GM12878 (cell line): ENCODE measurements at regions not wholly inside any gene's neighbourhood (a gene's known extent, or its start where the extent isn't known, plus 50 kb on each side); places are given as distances from the start of the nearest gene placed in this dataset.

Experiments used
- ATAC-seq: fragments of 200-7000 bp; cut with Tn5 transposase; 3 replicates; pipeline ENCODE4 v1.9.1; 2020; ENCODE audit warnings: mild to moderate bottlenecking, moderate library complexity
- BruUV-seq: library from RNA; stranded (reverse); fragments of 400-500 nt; replicated peaks from 2 replicates; lab custom pipeline; 2021; lab: Mats Ljungman, UMichigan
- CTCF ChIA-PET: fragments of 300-600 bp; sonication (Branson Sonifier 250); formaldehyde crosslinking; extraction: SDS; loops from one replicate; lab custom pipeline; 2021; ENCODE audit warnings: inconsistent platforms; lab: Yijun Ruan, JAX
- POLR2A ChIA-PET: fragments of 350-600 bp; formaldehyde crosslinking; extraction: SDS; loops from one replicate; lab custom pipeline; 2021; ENCODE audit warnings: inconsistent platforms; lab: Charles Lee
- RAD21 ChIA-PET: fragments of 300-600 bp; sonication (Branson Sonifier 250); formaldehyde crosslinking; loops from one replicate; lab custom pipeline; 2023; ENCODE audit warnings: antibody characterized with exemption; ENCODE audit not compliant: unreplicated experiment; lab: Charles Lee
- SMC1A ChIA-PET: fragments of 300-600 bp; sonication (Branson Sonifier 250); formaldehyde crosslinking; loops from one replicate; lab custom pipeline; 2023; ENCODE audit not compliant: unreplicated experiment, uncharacterized antibody; lab: Charles Lee
- DNase-seq: peaks from one replicate; pipeline ENCODE4 v3.0.0-alpha.2; 2011; ENCODE audit warnings: low read depth, low spot score
- FAIRE-seq: peaks from 3 replicates; lab custom pipeline; 2011; peaks lifted over from hg19 to GRCh38; lab: Jason Lieb, UNC
- H2AFZ ChIP-seq: 2 replicates; pipeline ENCODE4 v1.6.0; 2011; ENCODE audit warnings: low read depth, low read length, control low read depth; ENCODE audit not compliant: control insufficient read depth
- H3K27ac ChIP-seq: 2 replicates; pipeline ENCODE4 v1.5.1; 2011; ENCODE audit warnings: control low read depth; ENCODE audit not compliant: control insufficient read depth, insufficient read depth
- H3K27me3 ChIP-seq, 2 experiments: replicated peaks in 1 of 2; 2 replicates each; pipeline versions ENCODE4 v1.6.0 to v1.6.1; 2011; ENCODE audit warnings: low read length in 1 of 2; ENCODE audit not compliant: control insufficient read depth in 2 of 2, insufficient read depth in 2 of 2
- H3K36me3 ChIP-seq, 2 experiments: 2 replicates each; pipeline ENCODE4 v1.5.1; 2011; ENCODE audit warnings: low read length in 1 of 2; ENCODE audit not compliant: control insufficient read depth in 2 of 2, insufficient read depth in 2 of 2
- H3K4me1 ChIP-seq: 2 replicates; pipeline ENCODE4 v1.6.1; 2011; ENCODE audit warnings: mild to moderate bottlenecking, low read length, moderate library complexity, mixed read lengths; ENCODE audit not compliant: control insufficient read depth, insufficient read depth
- H3K4me2 ChIP-seq: 2 replicates; pipeline ENCODE4 v1.6.0; 2011; ENCODE audit warnings: control low read depth; ENCODE audit not compliant: control insufficient read depth, insufficient read depth
- H3K4me3 ChIP-seq: fragments of 200-600 bp; sonication (generic); 2 replicates; pipeline ENCODE4 v1.5.1; 2016
- H3K79me2 ChIP-seq: 2 replicates; pipeline ENCODE4 v1.6.0; 2011; ENCODE audit warnings: low read length; ENCODE audit not compliant: control insufficient read depth, insufficient read depth
- H3K9ac ChIP-seq: 2 replicates; pipeline ENCODE4 v1.8.0; 2011; ENCODE audit warnings: low read length, control low read depth, mixed read lengths; ENCODE audit not compliant: control insufficient read depth, insufficient read depth
- H3K9me3 ChIP-seq: replicated peaks from 3 replicates; pipeline ENCODE4 v1.5.1; 2011; ENCODE audit warnings: mild to moderate bottlenecking, low read length; ENCODE audit not compliant: control insufficient read depth, insufficient read depth
- H4K20me1 ChIP-seq: 2 replicates; pipeline ENCODE4 v1.6.0; 2011; ENCODE audit not compliant: control insufficient read depth, insufficient read depth
- CHD4 ChIP-seq: fragments of 200-600 bp; sonication (generic); IDR thresholded peaks from 2 replicates; pipeline ENCODE4 v1.6.1; 2016; ENCODE audit warnings: mild to moderate bottlenecking
- ESRRA ChIP-seq: IDR thresholded peaks from 2 replicates; pipeline ENCODE4 v1.6.1; 2012; ENCODE audit warnings: mild to moderate bottlenecking, low read length, improper control_type of control experiment
- FOXM1 ChIP-seq: IDR thresholded peaks from 2 replicates; pipeline ENCODE4 v1.6.1; 2012; ENCODE audit warnings: low read depth, mild to moderate bottlenecking, inconsistent platforms, low read length, moderate library complexity
- IRF5 ChIP-seq: fragments of 450-650 bp; IDR thresholded peaks from 2 replicates; pipeline ENCODE4 v1.6.1; 2017; ENCODE audit warnings: borderline replicate concordance
- PML ChIP-seq: IDR thresholded peaks from 2 replicates; pipeline ENCODE4 v1.6.1; 2012; ENCODE audit warnings: low read length, inconsistent platforms
- POLR2AphosphoS2 ChIP-seq: IDR thresholded peaks from 2 replicates; pipeline ENCODE4 v1.6.1; 2011; ENCODE audit warnings: low read depth, mild to moderate bottlenecking, low read length, improper control_type of control experiment, moderate library complexity
- ZNF207 ChIP-seq: fragments of 450-650 bp; IDR thresholded peaks from 2 replicates; pipeline ENCODE4 v1.6.1; 2014; ENCODE audit warnings: antibody characterized with exemption, mild to moderate bottlenecking, borderline replicate concordance
- ZNF384 ChIP-seq: IDR thresholded peaks from 2 replicates; pipeline ENCODE4 v1.6.1; 2012; ENCODE audit warnings: low read depth, mild to moderate bottlenecking, low read length, improper control_type of control experiment, borderline replicate concordance
- ZNF592 ChIP-seq: fragments of 450-650 bp; IDR thresholded peaks from 2 replicates; pipeline ENCODE4 v1.6.1; 2017; ENCODE audit warnings: mild to moderate bottlenecking, moderate library complexity
- ZNF687 ChIP-seq: fragments of 450-650 bp; IDR thresholded peaks from 2 replicates; pipeline ENCODE4 v1.6.1; 2017; ENCODE audit warnings: mild to moderate bottlenecking, moderate library complexity
- WGBS: methylation state at CpG from one replicate; pipeline ENCODE4 v1.1.6; 2016; ENCODE audit warnings: low lambda C conversion rate; ENCODE audit not compliant: insufficient replicate concordance, insufficient coverage; ENCODE audit errors: missing lambda C conversion rate; 5-methylcytosine and 5-hydroxymethylcytosine counted together
- in situ Hi-C: fragments of 300-500 bp; cut with MboI; formaldehyde crosslinking; loops from 9 replicates; pipeline ENCODE4 v1.14.3; 2018; ENCODE audit warnings: mixed read lengths
- intact Hi-C: fragments of 100-400 bp; cut with micrococcal nuclease; formaldehyde crosslinking; loops from one replicate; pipeline ENCODE4 v1.14.2; 2022; ENCODE audit not compliant: unreplicated experiment
- TF ChIP-seq, protein P1 (sequence below): IDR thresholded peaks from 2 replicates; pipeline ENCODE4 v1.6.1; 2011; ENCODE audit warnings: borderline replicate concordance, low read depth, mild to moderate bottlenecking, moderate library complexity, mixed read lengths, low read length; ENCODE audit not compliant: insufficient read depth; ENCODE audit errors: extremely low read length

DNA sequence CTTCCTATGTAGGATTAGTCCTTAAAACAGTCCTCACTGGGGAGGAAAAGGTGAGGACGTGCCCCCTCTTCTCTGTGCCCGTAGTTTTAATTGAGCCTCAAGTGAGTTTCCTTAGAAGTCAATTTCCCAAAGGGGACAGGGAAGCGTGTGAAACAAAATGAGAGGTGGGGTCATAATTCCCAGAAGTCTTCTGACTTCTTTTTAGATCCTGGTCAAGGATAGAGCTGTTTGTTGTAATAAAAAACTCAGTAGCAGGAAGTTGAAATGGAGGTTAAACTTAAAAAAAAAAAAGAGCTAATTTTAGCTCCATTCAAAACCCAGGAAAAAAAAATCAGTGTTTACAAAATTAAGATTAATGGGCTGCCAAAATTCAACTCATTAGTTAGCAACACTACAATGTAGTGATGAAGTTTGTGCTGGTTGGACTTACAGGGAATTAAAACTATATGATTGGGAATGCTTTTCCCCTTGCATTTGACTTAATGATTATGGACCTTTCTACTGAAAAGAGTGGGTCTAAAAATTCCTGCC, 158.3 kb upstream of the MEF2C start:
- Histone ChIP-seq H3K4me3 (no peak overlapping the region), H3K27me3 (no peaks in the 10 kb centered on the region), H3K4me1 (no peaks in the 10 kb centered on the region), H3K9me3 (no peaks in the 10 kb centered on the region), H4K20me1 (no peaks in the 10 kb centered on the region), H3K9ac (no peak overlapping the region), H2AFZ (no peak overlapping the region), H3K27ac (no peak overlapping the region), H3K36me3 (no peaks in the 10 kb centered on the region), H3K4me2 (no peak overlapping the region), H3K79me2 (no peaks in the 10 kb centered on the region)
- RAD21 ChIA-PET: interaction anchor here (1.1 to 1.6 kb wide), 5 partner anchors 13 to 303 kb away, joined by 3 to 4 read pairs (median 3); no protein-coding TSS in a partner anchor
- POLR2A ChIA-PET: interaction anchor here (1.1 kb wide), 1 partner anchor 23 kb away, joined by 4 read pairs; no protein-coding TSS in a partner anchor
- FAIRE-seq (no peak), ATAC-seq (no peak), DNase-seq (no peak)
- CTCF ChIA-PET: interaction anchor here (0.6 to 1.5 kb wide), 4 partner anchors 14 to 662 kb away, joined by 3 to 4 read pairs (median 3); no protein-coding TSS in a partner anchor
- SMC1A ChIA-PET: interaction anchor here (0.9 to 2.2 kb wide), 4 partner anchors 8 to 60 kb away, joined by 3 to 14 read pairs (median 4); no protein-coding TSS in a partner anchor
- intact Hi-C loops: no loop called here
- no TSS peak for BruUV-seq
- 81% methylated on average over 3 of the region's 3 CpGs for WGBS
- in situ Hi-C loops: no loop called here
- TF ChIP-seq ZNF384 (no peak), ESRRA (no peak), ZNF687 (no peak), FOXM1 (no peak), PML (no peak), CHD4 (no peak), ZNF592 (no peak), POLR2AphosphoS2 (no peak), IRF5 (no peak), ZNF207 (no peak)
- TF ChIP-seq, protein P1, sequence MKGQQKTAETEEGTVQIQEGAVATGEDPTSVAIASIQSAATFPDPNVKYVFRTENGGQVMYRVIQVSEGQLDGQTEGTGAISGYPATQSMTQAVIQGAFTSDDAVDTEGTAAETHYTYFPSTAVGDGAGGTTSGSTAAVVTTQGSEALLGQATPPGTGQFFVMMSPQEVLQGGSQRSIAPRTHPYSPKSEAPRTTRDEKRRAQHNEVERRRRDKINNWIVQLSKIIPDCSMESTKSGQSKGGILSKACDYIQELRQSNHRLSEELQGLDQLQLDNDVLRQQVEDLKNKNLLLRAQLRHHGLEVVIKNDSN: no peak
